GM18517 (cell line): ENCODE measurements at regions not wholly inside any gene's neighbourhood (a gene's known extent, or its start where the extent isn't known, plus 50 kb on each side); places are given as distances from the start of the nearest gene placed in this dataset.

Source experiments
- ATAC-seq: cut with Tn5 transposase; IDR thresholded peaks from one replicate; pipeline ENCODE4 v1.9.1; 2021; ENCODE audit warnings: mild to moderate bottlenecking, moderate library complexity; ENCODE audit not compliant: unreplicated experiment

DNA sequence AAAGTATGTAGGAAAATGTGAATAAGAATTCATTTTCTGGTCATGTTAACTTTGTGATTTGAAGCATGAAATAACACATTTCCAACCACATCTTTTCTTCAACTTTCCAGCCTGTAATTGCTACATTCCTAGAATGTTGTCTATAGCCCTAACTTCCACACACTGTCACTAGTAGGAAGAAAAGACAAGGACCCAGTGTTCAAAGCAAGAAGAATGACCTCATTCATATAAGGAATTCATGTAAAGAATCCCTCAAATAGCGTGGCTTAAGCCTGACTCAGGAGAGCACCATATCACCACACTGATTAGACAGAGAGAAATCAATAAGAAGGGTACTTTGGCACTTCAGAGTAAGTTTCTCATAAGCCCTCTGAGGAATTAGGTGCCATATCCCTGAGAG lies 318.7 kb upstream of the CHRM2 start:
- no peak for ATAC-seq

DNA sequence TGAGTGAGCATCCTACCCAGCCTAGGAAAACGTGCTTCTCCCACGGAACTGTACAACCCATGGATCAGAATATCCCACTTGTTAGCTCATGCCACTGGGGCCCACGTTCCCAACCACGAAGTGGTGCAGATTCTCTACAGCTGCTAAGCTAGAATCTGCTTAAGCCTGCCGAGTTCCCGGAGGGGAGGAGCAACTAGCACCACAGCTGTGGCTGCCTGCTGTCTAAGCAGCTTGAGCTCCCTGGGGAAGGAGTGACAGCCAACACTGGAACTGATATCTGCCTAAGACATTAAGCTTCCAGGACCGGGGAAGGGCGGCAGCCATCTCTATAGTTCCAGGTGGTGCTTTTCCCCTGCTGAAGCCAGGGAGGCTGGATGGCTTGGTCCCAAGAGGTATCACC lies 334.7 kb upstream of the CHRM2 start:
- no peak for ATAC-seq

DNA sequence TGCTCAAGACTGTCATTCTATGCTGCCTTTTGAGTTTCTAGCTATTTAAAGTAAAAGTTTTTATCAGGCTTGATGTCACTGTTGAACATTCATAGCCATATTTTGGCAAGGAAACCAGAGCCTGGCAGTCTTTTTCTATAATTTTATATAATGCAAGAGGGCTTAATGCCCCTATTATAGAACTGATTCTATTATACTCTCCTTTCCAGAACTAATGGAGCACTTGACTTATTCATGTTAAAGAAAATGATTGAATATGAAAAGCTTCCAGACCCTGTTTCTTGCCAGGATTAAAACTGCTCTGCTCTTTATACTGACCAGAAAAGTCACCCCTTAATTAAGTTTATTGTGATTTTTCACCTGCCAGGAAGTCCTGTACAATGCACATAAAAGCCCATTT lies 337.6 kb upstream of the CHRM2 start:
- ATAC-seq, result no peak

DNA sequence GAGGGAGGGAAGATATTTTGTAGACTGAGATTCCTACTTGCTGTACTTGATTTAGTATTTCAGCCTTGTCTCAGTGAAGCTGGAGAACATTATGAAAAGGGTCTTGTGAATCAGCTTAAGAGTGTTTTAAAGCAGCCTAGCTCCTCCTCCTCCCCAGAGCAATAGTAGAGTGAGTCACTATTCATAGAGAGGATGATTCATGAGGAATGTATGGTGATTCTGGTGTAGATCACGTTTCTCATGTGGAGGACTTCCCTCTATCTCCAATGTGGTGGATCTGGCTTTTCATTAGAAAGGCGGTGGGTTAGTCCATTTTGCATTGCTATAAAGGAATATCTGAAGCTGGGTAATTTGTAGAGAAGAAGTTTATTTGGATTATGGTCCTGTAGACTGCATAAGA lies 340.1 kb upstream of the CHRM2 start:
- no peak for ATAC-seq

- ATAC-seq, result no peak
Measured at GRCh38 chr7:136527554-136527953, 340.9 kb upstream of the CHRM2 start.

DNA sequence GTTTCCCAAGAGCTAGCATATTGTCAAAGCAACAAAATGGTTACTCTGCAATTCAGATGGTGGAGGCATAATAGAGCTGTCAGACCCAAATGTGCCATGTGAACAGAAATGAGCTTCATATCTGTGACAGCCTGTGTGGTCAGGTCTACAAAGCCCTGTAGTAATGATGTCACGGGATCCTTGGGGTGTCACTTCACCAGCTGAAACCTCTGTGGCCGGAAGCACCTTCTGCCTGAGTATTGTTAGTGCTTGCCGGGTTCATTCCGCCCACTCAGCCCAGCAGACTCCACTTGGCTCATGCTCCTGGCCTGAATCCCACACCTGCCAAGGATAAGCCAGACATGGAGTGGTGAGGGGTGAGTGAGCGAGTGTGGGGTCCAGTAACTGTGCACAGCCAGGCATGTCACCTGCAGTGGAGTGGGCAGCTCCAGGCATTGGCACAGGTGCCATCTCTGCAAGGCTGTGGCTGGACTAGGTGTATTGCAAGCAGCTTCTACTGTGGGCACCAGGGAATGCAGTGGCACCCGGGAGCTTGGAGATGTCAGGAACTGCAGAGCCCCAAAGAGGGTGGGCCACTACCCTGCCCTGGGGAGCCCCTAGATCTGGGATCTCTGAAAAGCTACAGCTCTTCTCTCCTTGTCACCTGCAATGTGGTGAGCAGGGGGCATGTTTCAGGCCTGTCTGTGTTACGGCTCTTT lies 341.9 kb upstream of the CHRM2 start:
- ATAC-seq, result no peak

GRCh38 chr7:136523571-136523970 lies 344.9 kb upstream of the CHRM2 start:
- ATAC-seq, result no peak

GRCh38 chr7:136517971-136518370 lies 350.5 kb upstream of the CHRM2 start:
- no peak for ATAC-seq

GRCh38 chr7:136514776-136515175 lies 353.7 kb upstream of the CHRM2 start:
- no peak for ATAC-seq

DNA sequence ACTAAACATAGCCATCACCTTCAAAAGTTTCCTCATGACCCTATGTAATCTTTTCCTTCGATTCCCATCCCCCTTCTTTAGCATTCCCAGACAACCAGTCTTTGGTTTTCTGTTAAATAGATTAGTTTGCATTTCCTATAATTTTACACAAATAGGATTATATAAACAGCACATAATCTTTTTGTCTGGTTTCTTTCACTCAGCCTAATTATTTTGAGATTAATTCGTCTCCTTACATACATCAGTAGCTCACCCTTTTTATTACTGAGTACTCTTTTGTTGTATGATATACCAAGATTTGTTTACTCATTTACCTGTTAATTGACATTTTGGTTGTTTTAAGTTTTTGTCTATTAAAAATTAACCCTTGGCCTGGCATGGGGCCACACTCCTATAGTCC lies 354.7 kb upstream of the CHRM2 start:
- ATAC-seq, result no peak

DNA sequence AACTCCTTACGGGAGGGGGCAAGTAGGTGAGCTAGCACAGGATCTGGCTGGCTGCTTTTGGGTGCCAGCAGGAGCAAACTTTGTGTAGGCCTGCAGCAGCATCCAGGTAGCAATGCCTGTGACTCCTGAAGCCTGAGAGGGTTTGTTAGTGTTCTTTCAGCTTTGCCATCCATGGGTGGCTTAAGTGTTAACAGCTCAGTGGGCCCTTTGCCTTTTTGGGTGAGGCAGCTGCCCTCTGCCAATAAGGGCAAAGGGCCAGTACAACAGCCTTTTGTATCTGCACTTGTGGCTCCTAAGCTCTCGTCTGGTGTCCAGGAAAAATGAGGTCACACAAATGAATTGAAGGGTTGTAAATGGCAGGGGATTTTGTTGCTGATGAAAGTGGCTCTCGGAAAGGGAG lies 359.0 kb upstream of the CHRM2 start:
- ATAC-seq, result no peak

DNA sequence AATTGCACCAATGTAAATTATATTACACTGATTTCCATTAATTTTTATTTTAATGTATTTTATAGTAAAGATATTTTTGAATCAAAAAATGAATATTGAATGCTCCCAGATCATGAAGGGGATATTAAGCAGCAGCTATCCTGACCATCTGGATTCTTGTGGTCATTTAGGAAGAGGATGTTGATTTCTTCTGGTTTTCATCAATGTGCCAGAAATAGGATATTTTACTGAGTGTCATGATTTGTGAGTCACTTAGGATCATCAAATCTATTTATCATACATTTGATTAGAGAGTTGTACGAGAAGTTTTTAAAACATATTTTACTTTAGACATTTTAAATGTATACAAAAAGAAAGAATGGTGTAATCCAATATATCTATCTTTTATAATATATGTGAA lies 366.3 kb upstream of the CHRM2 start:
- ATAC-seq, result no peak

GRCh38 chr7:136501151-136501550 lies 367.3 kb upstream of the CHRM2 start:
- ATAC-seq, result no peak

GRCh38 chr7:136496551-136496950 lies 371.9 kb upstream of the CHRM2 start:
- no peak for ATAC-seq

- no peak for ATAC-seq
Measured at GRCh38 chr7:136495081-136495480, 373.4 kb upstream of the CHRM2 start.

DNA sequence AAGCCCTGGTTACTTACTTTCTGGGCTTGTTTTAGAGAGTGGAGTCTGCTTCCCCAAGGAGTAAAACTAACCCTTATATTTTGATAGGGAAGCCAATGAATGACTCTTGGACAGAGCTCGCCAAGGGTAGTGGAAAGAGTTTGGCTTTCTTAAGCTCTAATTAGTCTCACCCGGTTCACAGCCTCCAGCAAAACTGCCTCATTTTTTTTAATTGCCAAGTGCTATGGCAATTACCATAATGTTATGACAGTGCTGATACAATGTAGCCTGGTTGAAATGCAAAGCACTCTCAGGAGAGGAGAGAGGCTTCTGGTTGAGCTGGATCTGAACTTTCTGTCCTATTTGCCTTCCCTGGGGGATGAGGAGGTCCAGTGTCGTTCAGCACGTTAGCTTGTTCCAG lies 376.1 kb upstream of the CHRM2 start:
- no peak for ATAC-seq

- no peak for ATAC-seq
Measured at GRCh38 chr7:136489808-136490207, 378.6 kb upstream of the CHRM2 start.

- no peak for ATAC-seq
Measured at GRCh38 chr7:136480901-136481300, 387.6 kb upstream of the CHRM2 start.

- ATAC-seq, result no peak
Measured at GRCh38 chr7:136479922-136480321, 388.5 kb upstream of the CHRM2 start.

DNA sequence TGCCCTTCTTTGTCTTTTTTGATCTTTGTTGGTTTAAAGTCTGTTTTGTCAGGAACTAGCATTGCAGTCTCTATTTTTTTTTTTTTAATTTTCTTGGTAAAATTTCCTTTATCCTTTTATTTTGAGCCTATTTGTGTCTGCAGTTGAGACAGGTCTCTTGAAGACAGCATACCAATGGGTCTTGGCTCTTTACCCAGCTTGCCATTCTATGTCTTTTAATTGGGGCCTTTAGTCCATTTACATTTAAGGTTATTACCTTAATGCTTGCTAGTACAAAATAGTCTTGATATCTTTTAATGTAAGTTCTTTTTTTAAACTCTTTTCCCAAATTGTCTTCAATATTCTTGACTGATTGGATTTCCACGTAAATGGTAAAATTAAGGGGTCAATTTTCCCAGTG lies 398.3 kb upstream of the CHRM2 start:
- no peak for ATAC-seq

- ATAC-seq, result no peak
Measured at GRCh38 chr7:136452949-136453348, 415.5 kb upstream of the CHRM2 start.

DNA sequence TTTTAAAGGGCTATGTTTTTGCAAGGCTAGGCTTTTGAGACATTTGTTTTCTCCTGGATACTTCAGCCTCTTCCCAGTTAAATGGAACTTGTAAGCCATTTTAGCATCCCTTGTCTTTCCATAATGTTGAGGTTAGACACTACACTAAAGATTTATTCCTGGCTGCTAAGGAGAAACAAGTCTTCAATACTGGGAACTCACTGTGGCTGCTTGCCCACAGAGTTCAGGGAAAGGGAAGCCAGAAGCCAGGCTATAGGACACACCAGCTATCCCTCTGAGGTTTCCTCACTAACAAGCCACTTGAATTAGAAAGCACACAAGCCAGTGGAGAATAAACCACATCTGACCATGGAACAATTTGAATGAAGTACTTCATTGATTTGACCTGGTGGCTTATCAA lies 421.7 kb upstream of the CHRM2 start:
- ATAC-seq, result no peak

DNA sequence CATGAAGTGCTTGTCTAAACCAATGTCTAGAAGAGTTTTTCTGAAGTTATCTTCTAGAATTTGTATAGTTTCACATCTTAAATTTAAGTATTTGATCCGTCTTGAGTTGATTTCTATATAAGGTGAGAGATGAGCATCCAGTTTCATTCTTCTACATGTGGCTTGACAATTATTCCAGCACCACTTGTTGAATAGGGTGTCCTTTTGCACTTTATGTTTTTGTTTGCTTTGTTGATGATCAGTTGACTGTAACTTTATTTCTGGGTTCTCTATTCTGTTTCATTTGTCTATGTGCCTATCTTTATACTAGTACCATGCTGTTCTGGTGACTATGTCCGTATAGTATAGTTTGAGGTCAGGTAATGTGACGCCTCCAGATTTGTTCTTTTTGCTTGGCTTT lies 426.6 kb upstream of the CHRM2 start:
- no peak for ATAC-seq
